GM19240 (cell line): ENCODE measurements at regions not wholly inside any gene's neighbourhood (a gene's known extent, or its start where the extent isn't known, plus 50 kb on each side); places are given as distances from the start of the nearest gene placed in this dataset.

Experiments used
- DNase-seq: peaks from one replicate; pipeline ENCODE4 v3.0.0; 2011; ENCODE audit warnings: low spot score; ENCODE audit not compliant: insufficient read length

- no peak for DNase-seq
Observed at GRCh38 chr10:128642023-128642422, 515.8 kb upstream of the MKI67 start.

GRCh38 chr10:128642502-128642901 is 516.3 kb upstream of the MKI67 start:
- no peak for DNase-seq

- no peak for DNase-seq
Observed at GRCh38 chr10:128643658-128644057, 517.4 kb upstream of the MKI67 start.

- DNase-seq: no peak
Observed at GRCh38 chr10:128645486-128645885, 519.3 kb upstream of the MKI67 start.

- no peak for DNase-seq
Observed at GRCh38 chr10:128646956-128647355, 520.7 kb upstream of the MKI67 start.

- DNase-seq: no peak
Observed at GRCh38 chr10:128657548-128657947, 531.3 kb upstream of the MKI67 start.

- DNase-seq: no peak
Observed at GRCh38 chr10:128660726-128661125, 534.5 kb upstream of the MKI67 start.

- DNase-seq: no peak
Observed at GRCh38 chr10:128661404-128662197, 535.4 kb upstream of the MKI67 start.

GRCh38 chr10:128662520-128662919 is 536.3 kb upstream of the MKI67 start:
- no peak for DNase-seq

GRCh38 chr10:128664729-128665128 is 538.5 kb upstream of the MKI67 start:
- DNase-seq: no peak

GRCh38 chr10:128675405-128675804 is 549.2 kb upstream of the MKI67 start:
- DNase-seq: no peak

GRCh38 chr10:128680116-128680515 is 553.9 kb upstream of the MKI67 start:
- DNase-seq: no peak

GRCh38 chr10:128684215-128684614 is 558.0 kb upstream of the MKI67 start:
- no peak for DNase-seq

GRCh38 chr10:128686630-128687278 is 560.5 kb upstream of the MKI67 start:
- DNase-seq: no peak

GRCh38 chr10:128687408-128687807 is 561.2 kb upstream of the MKI67 start:
- no peak for DNase-seq

GRCh38 chr10:128687927-128688549 is 561.8 kb upstream of the MKI67 start:
- DNase-seq: no peak

- no peak for DNase-seq
Observed at GRCh38 chr10:128689667-128690066, 563.4 kb upstream of the MKI67 start.

GRCh38 chr10:128693493-128694131 is 567.4 kb upstream of the MKI67 start:
- no peak for DNase-seq

GRCh38 chr10:128694168-128694850 is 568.1 kb upstream of the MKI67 start:
- no peak for DNase-seq

- no peak for DNase-seq
Observed at GRCh38 chr10:128694851-128695725, 568.9 kb upstream of the MKI67 start.
